ENCODE measurements at regions not wholly inside any gene's neighbourhood (a gene's known extent, or its start where the extent isn't known, plus 50 kb on each side); places are given as distances from the start of the nearest gene placed in this dataset.

DNA sequence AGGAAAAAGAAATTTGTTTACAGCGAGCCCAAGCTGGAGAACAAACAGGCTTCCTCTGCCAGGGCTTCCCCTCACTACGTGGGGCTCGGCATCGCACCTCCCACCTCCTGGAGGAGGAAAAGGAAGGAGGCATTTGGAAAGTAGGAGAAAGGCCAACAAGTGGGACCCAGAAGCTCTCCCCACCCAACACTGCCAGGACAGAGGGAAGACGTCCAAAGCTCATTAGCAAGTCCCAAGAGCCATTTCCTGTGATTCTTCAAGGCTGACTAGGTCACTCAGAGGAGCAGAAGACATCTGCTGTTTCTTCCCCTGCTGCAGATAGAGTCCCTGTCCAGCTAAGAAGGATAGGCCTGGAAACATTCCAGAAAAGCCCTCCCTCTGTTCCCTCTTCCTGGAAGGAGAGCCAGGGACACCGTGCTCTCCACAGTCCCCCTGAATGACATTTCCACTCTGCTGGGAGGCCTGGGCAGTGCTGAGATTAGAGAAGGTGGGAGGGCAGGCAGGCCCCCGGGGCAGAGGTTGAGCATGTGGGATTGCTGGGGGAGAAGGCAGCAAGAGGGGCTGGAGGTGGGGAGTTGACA is 57.0 kb upstream of the NEURL1B start:
- WGBS, 2 donors = 33 to 49% methylated on average over 7 of the region's 7 CpGs
- H3K9me3 ChIP-seq = no peaks in the 10 kb centered on the region
- TF ChIP-seq, protein P1, sequence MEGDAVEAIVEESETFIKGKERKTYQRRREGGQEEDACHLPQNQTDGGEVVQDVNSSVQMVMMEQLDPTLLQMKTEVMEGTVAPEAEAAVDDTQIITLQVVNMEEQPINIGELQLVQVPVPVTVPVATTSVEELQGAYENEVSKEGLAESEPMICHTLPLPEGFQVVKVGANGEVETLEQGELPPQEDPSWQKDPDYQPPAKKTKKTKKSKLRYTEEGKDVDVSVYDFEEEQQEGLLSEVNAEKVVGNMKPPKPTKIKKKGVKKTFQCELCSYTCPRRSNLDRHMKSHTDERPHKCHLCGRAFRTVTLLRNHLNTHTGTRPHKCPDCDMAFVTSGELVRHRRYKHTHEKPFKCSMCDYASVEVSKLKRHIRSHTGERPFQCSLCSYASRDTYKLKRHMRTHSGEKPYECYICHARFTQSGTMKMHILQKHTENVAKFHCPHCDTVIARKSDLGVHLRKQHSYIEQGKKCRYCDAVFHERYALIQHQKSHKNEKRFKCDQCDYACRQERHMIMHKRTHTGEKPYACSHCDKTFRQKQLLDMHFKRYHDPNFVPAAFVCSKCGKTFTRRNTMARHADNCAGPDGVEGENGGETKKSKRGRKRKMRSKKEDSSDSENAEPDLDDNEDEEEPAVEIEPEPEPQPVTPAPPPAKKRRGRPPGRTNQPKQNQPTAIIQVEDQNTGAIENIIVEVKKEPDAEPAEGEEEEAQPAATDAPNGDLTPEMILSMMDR (IDR thresholded peaks at IDR 0.05) = no peak
- no peak for TF ChIP-seq POLR2A (IDR thresholded peaks at IDR 0.05)
- H3K4me3 ChIP-seq (replicated peaks in 1 of 3) = no peak overlapping the region
- no peaks in the 10 kb centered on the region for H3K27me3 ChIP-seq
- intact Hi-C loops (cut with DNase I) = no loop called here
- H3K36me3 ChIP-seq = no peaks in the 10 kb centered on the region
- peak overlapping the region; percentile 42 to 68 (median 48) for H3K27ac ChIP-seq
- peaks cover 0 to 18% of the 10 kb centered on the region in 2 donors for H3K4me1 ChIP-seq
- DNase-seq = no peak

DNA sequence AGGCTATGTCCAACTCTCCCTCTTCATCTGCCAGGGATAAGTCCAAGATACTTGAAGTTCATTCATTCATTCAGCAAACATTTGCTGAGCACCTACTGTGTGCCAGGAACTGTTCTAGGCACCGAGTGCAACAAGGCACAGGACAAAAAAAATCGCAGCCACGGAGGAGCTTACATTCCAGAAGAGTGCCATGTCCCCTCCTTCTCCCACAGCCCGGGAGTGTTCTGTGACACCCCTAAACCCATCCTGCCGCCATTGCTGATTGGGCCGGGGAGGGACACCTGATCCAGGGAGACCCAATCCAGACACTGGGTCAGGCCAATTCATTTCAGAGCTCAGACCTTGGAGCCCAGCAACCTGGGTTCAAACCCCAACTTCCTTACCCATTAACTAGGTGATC is 58.1 kb upstream of the NEURL1B start:
- H3K4me3 ChIP-seq (replicated peaks in 1 of 3) = no peak overlapping the region
- H3K4me1 ChIP-seq = peaks cover 0 to 18% of the 10 kb centered on the region in 2 donors
- TF ChIP-seq POLR2A (IDR thresholded peaks at IDR 0.05) = no peak
- TF ChIP-seq, protein P1 (IDR thresholded peaks at IDR 0.05) = no peak
- WGBS, 2 donors = 89 to 92% methylated on average over 6 of the region's 6 CpGs
- no peaks in the 10 kb centered on the region for H3K27me3 ChIP-seq
- intact Hi-C loops (cut with DNase I) = no loop called here
- H3K27ac ChIP-seq = peak overlapping the region in 2 of 3 donors; percentile 17 to 42
- DNase-seq = no peak
- H3K9me3 ChIP-seq = no peaks in the 10 kb centered on the region
- no peaks in the 10 kb centered on the region for H3K36me3 ChIP-seq

DNA sequence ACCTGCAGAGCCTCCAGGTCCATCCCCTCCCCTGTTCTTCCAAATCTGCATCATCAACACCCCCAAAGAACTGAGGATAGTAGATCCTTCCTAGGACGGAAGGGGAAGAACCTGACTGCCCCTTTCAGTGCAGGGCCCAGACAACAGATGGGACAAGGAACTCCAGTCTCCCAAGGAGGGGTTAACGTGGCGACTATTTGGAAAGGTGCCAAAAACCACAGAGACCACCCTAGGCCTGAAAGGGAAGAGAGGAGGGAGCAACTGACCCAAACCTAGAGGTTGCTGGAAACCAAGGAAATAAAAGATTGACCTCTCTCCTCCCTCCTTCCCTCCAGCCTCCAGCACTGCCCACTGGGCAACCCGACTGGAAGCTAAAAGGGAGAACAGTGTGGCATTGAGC is 59.7 kb upstream of the NEURL1B start:
- DNase-seq = no peak
- intact Hi-C loops (cut with DNase I) = no loop called here
- WGBS, 2 donors = 56 to 65% methylated on average over 4 of the region's 4 CpGs
- Histone ChIP-seq H3K4me1 (peaks cover 0 to 18% of the 10 kb centered on the region in 2 donors), H3K27me3 (no peaks in the 10 kb centered on the region), H3K27ac (no peak overlapping the region), H3K36me3 (no peaks in the 10 kb centered on the region), H3K9me3 (no peaks in the 10 kb centered on the region), H3K4me3 (replicated peaks in 1 of 3) (no peak overlapping the region)
- TF ChIP-seq, protein P1 (IDR thresholded peaks at IDR 0.05) = no peak
- TF ChIP-seq POLR2A (IDR thresholded peaks at IDR 0.05) = no peak

DNA sequence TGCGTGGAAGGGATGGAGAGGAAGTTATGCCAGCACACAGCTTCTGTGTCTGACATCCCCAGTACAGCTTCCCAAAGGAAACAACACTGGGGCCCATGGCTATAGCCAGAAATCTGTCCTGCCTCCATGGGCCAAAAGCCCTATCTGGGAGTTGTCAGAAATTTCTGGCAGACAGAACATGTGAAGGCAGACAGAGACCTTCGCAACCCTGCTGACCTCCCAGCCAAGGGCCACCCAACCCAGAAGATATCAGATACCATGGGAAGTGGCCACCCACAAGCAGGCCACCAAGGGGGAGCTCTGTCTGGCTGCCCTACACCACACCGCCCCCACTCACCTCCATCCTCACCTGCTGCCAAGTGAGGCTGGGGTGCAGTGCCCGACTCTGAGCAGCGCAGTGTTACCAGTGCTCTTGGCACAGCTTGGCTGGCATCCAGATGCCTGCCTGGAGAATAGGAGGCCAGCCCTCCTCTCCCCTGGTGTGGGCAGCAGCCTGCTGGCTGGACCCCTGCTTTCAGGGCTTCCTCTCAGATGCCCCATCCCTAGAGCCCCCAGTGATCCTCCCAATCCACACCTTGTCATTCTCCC is 61.6 kb upstream of the NEURL1B start:
- no peak overlapping the region for H3K4me3 ChIP-seq (replicated peaks in 1 of 3)
- WGBS, 2 donors = 63 to 75% methylated on average over 5 of the region's 5 CpGs
- intact Hi-C loops (cut with DNase I) = no loop called here
- H3K9me3 ChIP-seq = no peaks in the 10 kb centered on the region
- no peaks in the 10 kb centered on the region for H3K36me3 ChIP-seq
- H3K4me1 ChIP-seq = peaks cover 0 to 14% of the 10 kb centered on the region in 2 donors
- TF ChIP-seq, protein P1 (IDR thresholded peaks at IDR 0.05) = no peak
- no peak for TF ChIP-seq POLR2A (IDR thresholded peaks at IDR 0.05)
- H3K27ac ChIP-seq = no peak overlapping the region
- no peaks in the 10 kb centered on the region for H3K27me3 ChIP-seq
- DNase-seq = no peak

DNA sequence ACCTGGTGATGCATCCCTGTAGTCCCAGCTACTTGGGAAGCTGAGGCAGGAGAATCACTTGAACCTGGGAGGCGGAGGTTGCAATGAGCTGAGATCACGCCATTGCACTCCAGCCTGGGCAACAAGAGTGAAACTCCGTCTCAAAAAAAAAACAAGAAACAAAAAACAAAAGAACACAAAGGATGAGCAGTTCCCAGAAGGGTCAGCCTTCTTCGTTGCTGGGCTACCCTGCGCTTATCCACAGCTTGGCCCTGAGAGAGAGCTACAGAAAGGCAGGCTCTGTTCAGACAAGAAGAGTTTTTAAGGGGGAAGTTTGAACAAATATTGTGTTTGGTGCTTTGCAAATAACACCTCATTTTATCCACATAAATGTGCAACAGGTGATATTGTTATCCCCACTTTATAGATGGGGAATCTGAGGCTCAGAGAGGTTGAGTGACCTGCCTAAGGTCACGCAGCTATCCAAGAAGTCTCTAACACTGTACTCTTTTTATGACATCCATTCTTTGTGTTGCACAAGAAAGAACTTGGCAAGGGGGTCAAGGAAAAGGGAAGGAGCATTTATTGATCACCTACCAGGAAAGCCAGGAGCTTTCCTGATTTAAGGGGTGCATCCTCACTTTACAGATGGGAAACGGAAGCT is 63.7 kb upstream of the NEURL1B start:
- Histone ChIP-seq H3K4me1 (no peaks in the 10 kb centered on the region), H3K36me3 (no peaks in the 10 kb centered on the region), H3K27me3 (no peaks in the 10 kb centered on the region), H3K9me3 (no peaks in the 10 kb centered on the region), H3K27ac (no peak overlapping the region), H3K4me3 (replicated peaks in 1 of 3) (no peak overlapping the region)
- WGBS, 2 donors = 76 to 80% methylated on average over 7 of the region's 7 CpGs
- intact Hi-C loops (cut with DNase I) = no loop called here
- no peak for DNase-seq
- TF ChIP-seq POLR2A (IDR thresholded peaks at IDR 0.05) = no peak
- TF ChIP-seq, protein P1 (IDR thresholded peaks at IDR 0.05) = no peak
